GM06990 (cell line): ENCODE measurements at regions not wholly inside any gene's neighbourhood (a gene's known extent, or its start where the extent isn't known, plus 50 kb on each side); places are given as distances from the start of the nearest gene placed in this dataset.

ENCODE experiments used
- DNase-seq: peaks from one replicate; pipeline ENCODE4 v3.0.0-alpha.2; 2011; ENCODE audit not compliant: insufficient read length; ENCODE audit errors: extremely low read depth
- H3K27me3 ChIP-seq: replicated peaks from 2 replicates; pipeline ENCODE4 v1.6.0; 2011; ENCODE audit warnings: low read length; ENCODE audit not compliant: control insufficient read depth, insufficient read depth
- H3K36me3 ChIP-seq: 2 replicates; pipeline ENCODE4 v1.5.1; 2011; ENCODE audit warnings: low read length; ENCODE audit not compliant: control insufficient read depth, insufficient read depth
- H3K4me3 ChIP-seq: replicated peaks from 2 replicates; pipeline ENCODE4 v1.5.1; 2011; ENCODE audit warnings: low read depth, mild to moderate bottlenecking, control low read depth, low read length
- TF ChIP-seq, protein P1 (sequence below): IDR thresholded peaks from 2 replicates; pipeline ENCODE4 v1.5.1; 2011; ENCODE audit warnings: low read length, control low read depth, mild to moderate bottlenecking, inconsistent platforms; ENCODE audit not compliant: insufficient read depth, poor library complexity, severe bottlenecking

DNA sequence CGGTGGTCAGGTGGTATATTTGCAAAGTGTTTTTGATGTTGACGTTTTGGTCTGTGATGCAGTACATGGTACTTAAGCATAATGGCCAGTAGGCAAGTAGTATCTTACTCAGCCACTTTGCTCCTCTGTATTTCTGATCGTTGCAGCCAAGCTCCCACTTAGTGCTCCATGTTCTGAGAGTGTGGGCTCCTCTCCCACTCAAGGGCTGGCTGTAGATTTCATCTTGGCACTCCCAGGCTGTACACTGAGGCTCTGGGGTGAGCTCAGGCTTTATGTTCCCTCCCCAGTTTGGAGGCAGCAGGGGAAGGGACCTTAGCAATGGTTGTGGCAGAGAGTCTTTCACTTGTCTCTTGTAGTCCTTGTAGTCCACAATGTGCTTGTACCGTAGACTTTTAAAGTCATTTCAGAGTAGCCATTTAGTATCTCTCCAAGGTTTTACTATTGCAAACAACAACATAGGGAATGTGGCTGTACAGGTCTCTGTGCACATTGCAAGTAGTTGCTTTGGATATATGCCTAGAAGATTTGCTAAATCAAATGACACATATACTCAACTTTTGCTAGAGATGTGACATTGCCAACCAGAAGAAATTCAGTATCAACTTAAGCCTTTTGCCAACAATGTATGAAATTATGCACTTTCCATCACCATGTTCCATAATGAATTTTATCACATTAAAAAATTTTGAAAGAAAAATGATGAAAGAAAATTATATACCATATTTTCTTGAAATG is 304.3 kb upstream of the CTNND2 start:
- Histone ChIP-seq H3K27me3 (no peaks in the 10 kb centered on the region), H3K36me3 (no peaks in the 10 kb centered on the region), H3K4me3 (no peak overlapping the region)
- TF ChIP-seq, protein P1, sequence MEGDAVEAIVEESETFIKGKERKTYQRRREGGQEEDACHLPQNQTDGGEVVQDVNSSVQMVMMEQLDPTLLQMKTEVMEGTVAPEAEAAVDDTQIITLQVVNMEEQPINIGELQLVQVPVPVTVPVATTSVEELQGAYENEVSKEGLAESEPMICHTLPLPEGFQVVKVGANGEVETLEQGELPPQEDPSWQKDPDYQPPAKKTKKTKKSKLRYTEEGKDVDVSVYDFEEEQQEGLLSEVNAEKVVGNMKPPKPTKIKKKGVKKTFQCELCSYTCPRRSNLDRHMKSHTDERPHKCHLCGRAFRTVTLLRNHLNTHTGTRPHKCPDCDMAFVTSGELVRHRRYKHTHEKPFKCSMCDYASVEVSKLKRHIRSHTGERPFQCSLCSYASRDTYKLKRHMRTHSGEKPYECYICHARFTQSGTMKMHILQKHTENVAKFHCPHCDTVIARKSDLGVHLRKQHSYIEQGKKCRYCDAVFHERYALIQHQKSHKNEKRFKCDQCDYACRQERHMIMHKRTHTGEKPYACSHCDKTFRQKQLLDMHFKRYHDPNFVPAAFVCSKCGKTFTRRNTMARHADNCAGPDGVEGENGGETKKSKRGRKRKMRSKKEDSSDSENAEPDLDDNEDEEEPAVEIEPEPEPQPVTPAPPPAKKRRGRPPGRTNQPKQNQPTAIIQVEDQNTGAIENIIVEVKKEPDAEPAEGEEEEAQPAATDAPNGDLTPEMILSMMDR = no peak
- DNase-seq = no peak

DNA sequence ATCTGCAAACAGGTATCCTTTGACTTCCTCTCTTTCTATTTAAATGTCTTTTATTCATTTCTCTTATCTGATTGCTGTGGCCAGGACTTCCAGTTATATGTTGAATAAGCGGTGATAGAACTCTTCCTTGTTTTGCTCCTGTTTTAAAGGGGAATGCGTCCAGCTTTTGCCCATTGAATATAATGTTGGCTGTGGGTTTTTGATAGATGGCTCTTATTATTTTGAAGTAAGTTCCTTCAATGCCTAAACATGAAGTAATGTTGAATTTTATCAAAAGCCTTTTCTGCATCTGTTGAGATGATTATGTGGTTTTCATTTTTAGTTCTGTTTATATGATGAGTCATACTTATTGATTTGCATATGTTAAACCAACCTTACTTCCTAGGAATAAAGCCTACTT is 300.5 kb upstream of the CTNND2 start:
- TF ChIP-seq, protein P1 = no peak
- no peak for DNase-seq
- no peak overlapping the region for H3K4me3 ChIP-seq
- no peaks in the 10 kb centered on the region for H3K36me3 ChIP-seq
- H3K27me3 ChIP-seq = no peaks in the 10 kb centered on the region

- no peak for DNase-seq
- Histone ChIP-seq H3K27me3 (no peaks in the 10 kb centered on the region), H3K4me3 (no peak overlapping the region), H3K36me3 (no peaks in the 10 kb centered on the region)
- TF ChIP-seq, protein P1 = no peak
Observed at GRCh38 chr5:12193536-12193935, 289.3 kb upstream of the CTNND2 start.

DNA sequence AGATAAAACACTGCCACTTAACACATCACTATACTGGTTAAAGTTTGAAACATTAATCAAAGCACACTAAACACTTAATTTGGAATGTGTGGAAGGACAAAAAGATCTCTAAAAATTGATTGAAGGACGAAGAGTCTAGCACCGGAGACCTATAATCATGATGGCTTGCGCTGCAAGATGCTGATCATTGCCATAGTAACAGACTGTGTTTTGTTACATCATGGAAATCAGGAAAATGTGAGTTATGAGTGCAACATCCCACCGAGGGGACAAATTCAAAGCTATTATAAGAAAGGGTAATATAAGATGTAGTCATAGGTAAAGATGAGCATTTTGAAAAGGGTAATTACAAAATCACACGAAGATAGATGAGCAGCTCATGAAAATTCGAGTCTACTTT is 278.8 kb upstream of the CTNND2 start:
- Histone ChIP-seq H3K36me3 (no peaks in the 10 kb centered on the region), H3K4me3 (no peak overlapping the region), H3K27me3 (no peaks in the 10 kb centered on the region)
- TF ChIP-seq, protein P1 = no peak
- DNase-seq = no peak

- Histone ChIP-seq H3K27me3 (no peaks in the 10 kb centered on the region), H3K36me3 (no peaks in the 10 kb centered on the region), H3K4me3 (no peak overlapping the region)
- no peak for DNase-seq
- TF ChIP-seq, protein P1 = no peak
Observed at GRCh38 chr5:12177851-12178250, 273.6 kb upstream of the CTNND2 start.

GRCh38 chr5:12177225-12177624 is 273.0 kb upstream of the CTNND2 start:
- H3K36me3 ChIP-seq = no peaks in the 10 kb centered on the region
- no peaks in the 10 kb centered on the region for H3K27me3 ChIP-seq
- TF ChIP-seq, protein P1 = no peak
- H3K4me3 ChIP-seq = no peak overlapping the region
- no peak for DNase-seq
